GM12874 (cell line): ENCODE measurements at regions not wholly inside any gene's neighbourhood (a gene's known extent, or its start where the extent isn't known, plus 50 kb on each side); places are given as distances from the start of the nearest gene placed in this dataset.

Experiments used
- CTCF ChIP-seq: IDR thresholded peaks from 2 replicates; pipeline ENCODE4 v1.5.1; 2011; ENCODE audit warnings: low read depth, mild to moderate bottlenecking, control low read depth, low read length, moderate library complexity; ENCODE audit not compliant: insufficient read depth

GRCh38 chr12:127170226-127171180, 1096.5 kb upstream of the TMEM132C start:
- TF ChIP-seq CTCF: no peak

- TF ChIP-seq CTCF: no peak
Observed at GRCh38 chr12:127172861-127173260, 1094.1 kb upstream of the TMEM132C start.

- TF ChIP-seq CTCF: no peak
Observed at GRCh38 chr12:127174881-127175280, 1092.1 kb upstream of the TMEM132C start.

GRCh38 chr12:127175361-127175760, 1091.6 kb upstream of the TMEM132C start:
- TF ChIP-seq CTCF: no peak

DNA sequence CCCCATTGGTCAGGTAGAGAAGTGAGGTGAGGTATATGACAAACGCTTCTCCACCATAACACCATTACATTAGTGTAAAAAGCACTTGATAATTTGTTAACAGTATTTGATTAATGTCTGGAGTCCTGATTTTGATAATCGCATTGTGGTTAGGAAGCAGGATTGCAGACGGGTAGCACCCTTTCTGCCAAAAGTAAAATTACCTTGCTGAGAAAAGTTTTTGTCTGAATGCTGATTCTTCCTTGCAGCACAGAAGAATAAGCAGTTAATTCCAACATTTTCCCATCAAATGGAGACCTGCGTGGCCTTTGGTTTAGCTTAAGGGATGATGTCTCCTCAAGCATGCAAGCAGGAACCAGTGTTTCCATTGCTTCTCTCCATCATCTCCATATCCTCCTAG, 1090.2 kb upstream of the TMEM132C start:
- no peak for TF ChIP-seq CTCF

DNA sequence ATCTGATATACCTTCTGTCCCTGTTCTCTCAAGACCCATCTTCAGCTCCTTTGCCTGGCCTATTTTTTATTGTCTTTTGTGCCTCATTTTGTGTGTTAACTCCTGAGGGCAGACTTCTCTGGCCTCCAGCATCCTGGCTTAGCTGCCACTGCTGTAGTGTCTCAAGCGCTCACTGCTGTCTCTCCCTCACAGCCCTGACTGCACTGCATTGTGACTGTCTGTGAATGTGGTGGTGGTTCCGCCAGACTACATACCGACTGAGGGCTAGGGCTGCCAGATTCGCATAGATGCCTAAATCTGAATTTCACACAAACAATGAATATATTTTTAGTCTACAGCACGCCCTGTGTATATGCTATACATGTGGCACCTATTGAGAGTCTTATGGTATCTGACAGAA, 1088.9 kb upstream of the TMEM132C start:
- TF ChIP-seq CTCF: no peak

- TF ChIP-seq CTCF: no peak
Observed at GRCh38 chr12:127178463-127178862, 1088.5 kb upstream of the TMEM132C start.
